Cardiac muscle cell (in vitro differentiated cells and primary cell): ENCODE measurements at regions not wholly inside any gene's neighbourhood (a gene's known extent, or its start where the extent isn't known, plus 50 kb on each side); places are given as distances from the start of the nearest gene placed in this dataset.

Source experiments
- DNase-seq, 2 donors: peaks; one replicate each; pipeline versions ENCODE4 v3.0.0 to v3.0.0-alpha.2; 2010 to 2017; ENCODE audit warnings: low read depth in 1 of 2, low spot score in 1 of 2
- H3K27ac ChIP-seq: fragments of 200-600 bp; sonication (generic); 2 replicates; pipeline ENCODE4 v1.5.1; 2016
- H3K27me3 ChIP-seq: fragments of 200-600 bp; sonication (generic); 2 replicates; pipeline ENCODE4 v1.6.0; 2016; ENCODE audit warnings: control low read depth
- H3K36me3 ChIP-seq: fragments of 200-600 bp; sonication (generic); 2 replicates; pipeline ENCODE4 v1.5.1; 2016; ENCODE audit warnings: control low read depth
- H3K4me1 ChIP-seq: fragments of 200-600 bp; sonication (generic); 2 replicates; pipeline ENCODE4 v1.8.1; 2017; ENCODE audit warnings: low read depth, mild to moderate bottlenecking, mixed run types
- H3K4me3 ChIP-seq: fragments of 200-600 bp; sonication (generic); 2 replicates; pipeline ENCODE4 v1.5.1; 2016; ENCODE audit warnings: mild to moderate bottlenecking
- H3K9me3 ChIP-seq: fragments of 200-600 bp; sonication (generic); 2 replicates; pipeline ENCODE4 v1.5.1; 2017; ENCODE audit warnings: low read depth, mild to moderate bottlenecking, control low read depth
- CTCF ChIP-seq: IDR thresholded peaks from 2 replicates; pipeline ENCODE4 v1.5.1; 2012; ENCODE audit warnings: low read depth, mild to moderate bottlenecking, low read length

GRCh38 chr4:83179205-83179604 is 64.7 kb upstream of the PLAC8 start:
- Histone ChIP-seq H3K9me3 (no peaks in the 10 kb centered on the region), H3K27me3 (no peaks in the 10 kb centered on the region), H3K27ac (no peak overlapping the region)

GRCh38 chr4:83178029-83178428 is 63.5 kb upstream of the PLAC8 start:
- H3K4me3 ChIP-seq: no peak overlapping the region
- no peak overlapping the region for H3K27ac ChIP-seq
- no peaks in the 10 kb centered on the region for H3K36me3 ChIP-seq
- H3K4me1 ChIP-seq: no peaks in the 10 kb centered on the region
- no peaks in the 10 kb centered on the region for H3K27me3 ChIP-seq
- DNase-seq: no peak
- H3K9me3 ChIP-seq: no peaks in the 10 kb centered on the region
- no peak for TF ChIP-seq CTCF

More at GRCh38 chr4:83179205-83179604, 64.7 kb upstream of the PLAC8 start:
- no peaks in the 10 kb centered on the region for H3K4me1 ChIP-seq
- no peaks in the 10 kb centered on the region for H3K36me3 ChIP-seq
- DNase-seq: no peak
- no peak overlapping the region for H3K4me3 ChIP-seq
- no peak for TF ChIP-seq CTCF

- Histone ChIP-seq H3K36me3 (no peaks in the 10 kb centered on the region), H3K4me3 (no peak overlapping the region), H3K4me1 (no peaks in the 10 kb centered on the region), H3K27me3 (no peaks in the 10 kb centered on the region), H3K27ac (no peak overlapping the region), H3K9me3 (no peaks in the 10 kb centered on the region)
- no peak for DNase-seq
- TF ChIP-seq CTCF: no peak
Measured at GRCh38 chr4:83177182-83177581, 62.7 kb upstream of the PLAC8 start.

- no peak for DNase-seq
- Histone ChIP-seq H3K4me1 (no peaks in the 10 kb centered on the region), H3K4me3 (no peak overlapping the region), H3K36me3 (no peaks in the 10 kb centered on the region), H3K27me3 (no peaks in the 10 kb centered on the region), H3K27ac (no peak overlapping the region), H3K9me3 (no peaks in the 10 kb centered on the region)
- no peak for TF ChIP-seq CTCF
Measured at GRCh38 chr4:83174844-83175414, 60.4 kb upstream of the PLAC8 start.

- Histone ChIP-seq H3K4me3 (no peak overlapping the region), H3K4me1 (no peaks in the 10 kb centered on the region), H3K9me3 (no peaks in the 10 kb centered on the region), H3K36me3 (no peaks in the 10 kb centered on the region), H3K27ac (no peak overlapping the region), H3K27me3 (no peaks in the 10 kb centered on the region)
- no peak for DNase-seq
- TF ChIP-seq CTCF: no peak
Measured at GRCh38 chr4:83172371-83172770, 57.8 kb upstream of the PLAC8 start.
